NCI-H2107 treated with DMSO at 0.1 percent for 48 hours (cell line): ENCODE measurements at regions not wholly inside any gene's neighbourhood (a gene's known extent, or its start where the extent isn't known, plus 50 kb on each side); places are given as distances from the start of the nearest gene placed in this dataset.
"Not testable (repeated sequence)": the region's sequence is repeated elsewhere in the genome, so short reads cannot be mapped to it uniquely, and the experiment has no call there.

Source experiments
- DNase-seq: peaks from one replicate; lab custom pipeline; 2025; ENCODE audit not compliant: unreplicated experiment; lab: John Stamatoyannopoulos, UW

- DNase-seq = no peak
Measured at GRCh38 chr5:155114655-155115054, 101.1 kb downstream of the KIF4B start.

DNA sequence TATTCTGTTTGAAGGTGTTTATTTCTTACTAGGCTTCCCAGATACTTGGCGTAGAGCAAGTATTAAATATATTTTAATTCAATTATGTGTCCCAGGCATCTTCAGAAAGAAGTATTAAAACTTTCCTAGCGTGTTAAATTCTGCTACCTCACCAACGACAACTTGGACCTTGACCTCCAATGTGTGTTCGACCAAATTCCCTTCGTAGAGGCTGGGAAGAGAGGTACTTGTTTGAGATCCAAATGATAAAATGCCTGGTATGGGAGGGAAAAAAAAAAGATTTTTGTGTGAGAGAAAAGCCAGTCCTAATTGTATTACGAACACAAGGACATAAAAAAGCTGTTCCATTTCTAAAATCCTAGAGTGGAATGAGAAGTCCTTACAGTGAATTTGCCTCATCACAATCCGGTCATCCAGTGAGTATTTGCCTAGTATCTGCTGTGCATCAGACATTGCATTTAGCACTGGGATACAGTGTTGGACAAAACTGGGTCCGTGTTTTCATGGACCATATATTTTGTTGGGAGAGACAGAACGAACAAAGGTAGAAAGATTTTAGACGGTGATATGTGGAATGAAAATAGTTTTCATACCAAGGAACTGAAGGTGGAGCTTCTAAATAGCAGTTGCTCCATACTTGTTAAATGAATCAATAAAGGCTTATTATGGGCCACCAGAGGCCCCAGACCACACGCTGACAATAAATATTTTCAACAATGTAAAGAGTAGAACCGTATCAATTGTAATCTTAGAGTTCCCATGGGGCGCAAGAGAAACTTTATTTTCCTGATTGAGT is 103.1 kb downstream of the KIF4B start:
- no peak for DNase-seq

DNA sequence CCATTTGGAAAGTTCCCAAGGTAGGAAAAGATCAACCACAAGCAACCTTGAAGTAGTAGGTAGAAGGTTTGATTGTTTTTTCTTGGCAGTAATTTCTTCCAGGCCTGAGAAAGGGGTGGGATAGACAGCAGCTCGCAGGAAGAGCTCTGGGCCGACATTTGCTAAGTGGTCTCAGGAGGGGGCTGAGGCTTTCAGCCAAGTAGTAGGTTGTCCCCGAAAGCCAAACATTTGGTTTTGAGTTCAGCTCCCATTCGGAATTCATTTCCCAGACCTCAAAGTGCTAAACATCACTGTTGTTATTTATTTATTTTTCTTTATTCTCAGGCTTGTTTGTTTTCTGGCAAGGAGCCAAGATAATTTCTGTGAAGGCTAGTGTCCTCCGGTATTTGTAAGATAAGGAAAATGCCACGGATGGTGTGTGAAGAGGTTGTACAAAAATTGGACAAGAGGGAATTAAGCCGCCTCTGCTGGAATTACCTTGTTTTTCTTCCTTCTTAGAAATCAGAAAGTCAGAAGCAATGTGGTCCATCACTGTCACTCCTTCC is 112.1 kb downstream of the KIF4B start:
- DNase-seq = no peak

DNA sequence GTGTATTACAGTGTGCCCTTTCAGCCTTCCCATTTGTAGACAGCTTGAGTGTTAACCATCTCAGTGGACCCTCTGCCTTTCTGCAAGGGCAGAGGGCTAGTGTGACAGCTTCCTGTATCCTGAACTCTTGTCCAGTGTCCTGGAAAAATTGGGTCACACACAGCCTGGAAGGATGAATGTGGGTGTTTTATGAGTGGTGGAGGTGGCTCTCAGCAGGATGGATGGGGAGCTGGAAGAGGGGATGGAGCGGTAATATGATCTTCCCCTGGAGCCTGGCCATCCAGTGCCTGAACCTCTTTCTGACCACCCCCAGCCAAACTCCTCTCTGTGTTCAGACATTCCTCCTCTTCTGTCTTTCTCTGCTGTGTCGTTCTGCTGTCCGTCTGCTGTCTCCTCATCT is 113.0 kb downstream of the KIF4B start:
- DNase-seq = no peak

GRCh38 chr5:155127552-155127951 is 114.0 kb downstream of the KIF4B start:
- no peak for DNase-seq

GRCh38 chr5:155128786-155129512 is 115.4 kb downstream of the KIF4B start:
- DNase-seq = no peak

- DNase-seq = no peak
Measured at GRCh38 chr5:155129513-155129880, 115.9 kb downstream of the KIF4B start.

- no peak for DNase-seq
Measured at GRCh38 chr5:155134130-155134529, 120.6 kb downstream of the KIF4B start.

GRCh38 chr5:155136216-155136850 is 122.8 kb downstream of the KIF4B start:
- no peak for DNase-seq

GRCh38 chr5:155137683-155138082 is 124.1 kb downstream of the KIF4B start:
- no peak for DNase-seq

GRCh38 chr5:155140646-155141045 is 127.1 kb downstream of the KIF4B start:
- no peak for DNase-seq

- DNase-seq = no peak
Measured at GRCh38 chr5:155144956-155145355, 131.4 kb downstream of the KIF4B start.

GRCh38 chr5:155147222-155147621 is 133.7 kb downstream of the KIF4B start:
- no peak for DNase-seq

DNA sequence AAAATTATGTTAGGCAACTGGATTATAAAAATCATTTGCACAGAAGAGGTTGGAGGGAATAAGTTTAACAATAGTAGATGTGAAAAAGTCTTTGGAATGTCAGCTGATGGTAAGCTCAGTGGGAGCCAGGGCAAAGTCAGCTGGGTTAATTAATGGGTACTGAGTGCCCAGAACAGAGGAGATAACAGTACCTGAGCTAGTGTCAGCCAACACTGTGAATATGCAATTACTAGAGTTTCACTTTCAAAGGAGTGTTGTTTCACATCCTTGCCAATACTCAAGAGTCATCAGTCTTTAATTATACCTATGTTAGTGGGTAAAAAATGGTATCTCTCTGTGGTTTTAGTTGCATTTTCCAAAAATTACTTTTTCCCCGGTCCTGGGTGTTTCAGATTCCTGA is 135.1 kb downstream of the KIF4B start:
- no peak for DNase-seq

DNA sequence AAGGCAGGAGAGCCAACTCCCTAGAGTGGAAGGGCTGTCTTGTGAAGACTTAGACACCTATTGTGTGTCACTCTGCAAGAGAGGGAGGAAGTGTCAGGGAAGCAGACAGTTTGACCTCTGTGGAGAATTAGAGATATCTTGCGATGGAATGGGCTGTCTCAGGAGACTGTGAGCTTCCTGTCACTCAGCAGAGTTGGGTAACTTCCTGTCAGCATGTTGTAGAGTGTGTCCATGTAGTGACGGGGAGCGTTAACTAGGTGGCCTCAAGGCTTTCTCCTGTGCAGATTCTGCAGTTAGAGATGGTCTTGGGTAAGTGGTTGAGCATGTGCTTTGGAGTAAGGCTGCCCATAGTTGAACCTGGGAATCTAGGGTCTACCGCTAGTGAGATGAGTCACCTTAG is 136.5 kb downstream of the KIF4B start:
- no peak for DNase-seq

- no peak for DNase-seq
Measured at GRCh38 chr5:155154973-155155372, 141.4 kb downstream of the KIF4B start.

GRCh38 chr5:155163084-155163483 is 149.5 kb downstream of the KIF4B start:
- not testable (repeated sequence) for DNase-seq

GRCh38 chr5:155167736-155168135 is 154.2 kb downstream of the KIF4B start:
- DNase-seq = no peak

GRCh38 chr5:155181542-155181941 is 168.0 kb downstream of the KIF4B start:
- DNase-seq = no peak

GRCh38 chr5:155189476-155189875 is 175.9 kb downstream of the KIF4B start:
- DNase-seq = no peak

GRCh38 chr5:155189981-155190380 is 176.4 kb downstream of the KIF4B start:
- no peak for DNase-seq

GRCh38 chr5:155193029-155193428 is 179.5 kb downstream of the KIF4B start:
- DNase-seq = no peak
